ENCODE measurements at regions not wholly inside any gene's neighbourhood (a gene's known extent, or its start where the extent isn't known, plus 50 kb on each side); places are given as distances from the start of the nearest gene placed in this dataset.

- TF ChIP-seq CTCF (IDR thresholded peaks at IDR 0.05) (no peak), EZH2 (IDR thresholded peaks at IDR 0.05; ENCODE audit: borderline replicate concordance, insufficient read depth, low read depth, low read length, poor library complexity, severe bottlenecking) (no peak)
Measured at GRCh38 chr4:152126238-152126637, 365.4 kb upstream of the GATB start.

All from B cell (primary cell).